GM11168 (cell line): ENCODE measurements at regions not wholly inside any gene's neighbourhood (a gene's known extent, or its start where the extent isn't known, plus 50 kb on each side); places are given as distances from the start of the nearest gene placed in this dataset.
"Not testable (repeated sequence)": the region's sequence is repeated elsewhere in the genome, so short reads cannot be mapped to it uniquely, and the experiment has no call there.

ENCODE experiments used
- in situ Hi-C: fragments of 300-500 bp; cut with MboI; formaldehyde crosslinking; loops from one replicate; pipeline ENCODE4 v1.12.0; 2022; ENCODE audit warnings: low sequenced_read_pairs; ENCODE audit not compliant: unreplicated experiment

GRCh38 chr11:97865424-97866012 lies 1155.2 kb upstream of the CNTN5 start:
- in situ Hi-C loops = no loop called here

GRCh38 chr11:97871816-97872215 lies 1148.9 kb upstream of the CNTN5 start:
- in situ Hi-C loops = no loop called here

GRCh38 chr11:97880209-97880608 lies 1140.5 kb upstream of the CNTN5 start:
- in situ Hi-C loops = no loop called here

GRCh38 chr11:97883086-97883485 lies 1137.7 kb upstream of the CNTN5 start:
- in situ Hi-C loops = no loop called here

GRCh38 chr11:97888641-97889040 lies 1132.1 kb upstream of the CNTN5 start:
- in situ Hi-C loops = no loop called here

- in situ Hi-C loops = no loop called here
Observed at GRCh38 chr11:97890466-97890865, 1130.3 kb upstream of the CNTN5 start.

- in situ Hi-C loops = no loop called here
Observed at GRCh38 chr11:97893612-97894011, 1127.1 kb upstream of the CNTN5 start.

- in situ Hi-C loops = no loop called here
Observed at GRCh38 chr11:97894978-97895377, 1125.8 kb upstream of the CNTN5 start.

GRCh38 chr11:97895572-97895971 lies 1125.2 kb upstream of the CNTN5 start:
- in situ Hi-C loops = no loop called here

- in situ Hi-C loops = no loop called here
Observed at GRCh38 chr11:97902828-97903227, 1117.9 kb upstream of the CNTN5 start.

GRCh38 chr11:97905101-97905500 lies 1115.6 kb upstream of the CNTN5 start:
- in situ Hi-C loops = no loop called here

GRCh38 chr11:97905671-97906070 lies 1115.1 kb upstream of the CNTN5 start:
- in situ Hi-C loops = no loop called here

GRCh38 chr11:97908354-97908753 lies 1112.4 kb upstream of the CNTN5 start:
- in situ Hi-C loops = no loop called here

GRCh38 chr11:97909614-97910399 lies 1110.9 kb upstream of the CNTN5 start:
- in situ Hi-C loops = no loop called here

- in situ Hi-C loops = no loop called here
Observed at GRCh38 chr11:97912629-97913028, 1108.1 kb upstream of the CNTN5 start.

GRCh38 chr11:97922933-97923332 lies 1097.8 kb upstream of the CNTN5 start:
- in situ Hi-C loops = not testable (repeated sequence)

- in situ Hi-C loops = no loop called here
Observed at GRCh38 chr11:97934572-97935208, 1086.1 kb upstream of the CNTN5 start.

- in situ Hi-C loops = no loop called here
Observed at GRCh38 chr11:97937501-97937900, 1083.2 kb upstream of the CNTN5 start.

- in situ Hi-C loops = no loop called here
Observed at GRCh38 chr11:97938789-97939188, 1082.0 kb upstream of the CNTN5 start.

GRCh38 chr11:97943493-97943892 lies 1077.3 kb upstream of the CNTN5 start:
- in situ Hi-C loops = no loop called here

- in situ Hi-C loops = no loop called here
Observed at GRCh38 chr11:97948793-97949192, 1072.0 kb upstream of the CNTN5 start.
